HUES64 (cell line): ENCODE measurements at regions not wholly inside any gene's neighbourhood (a gene's known extent, or its start where the extent isn't known, plus 50 kb on each side); places are given as distances from the start of the nearest gene placed in this dataset.
"Not testable (repeated sequence)": the region's sequence is repeated elsewhere in the genome, so short reads cannot be mapped to it uniquely, and the experiment has no call there.

Source experiments
- H3K27ac ChIP-seq: 2 replicates; pipeline ENCODE4 v1.7.0; 2013; ENCODE audit warnings: low read depth, low read length, inconsistent platforms
- H3K27me3 ChIP-seq: 2 replicates; pipeline ENCODE4 v1.6.1; 2013; ENCODE audit warnings: mild to moderate bottlenecking, low read length; ENCODE audit not compliant: insufficient read depth
- H3K36me3 ChIP-seq: 2 replicates; pipeline ENCODE4 v1.6.1; 2013; ENCODE audit warnings: mild to moderate bottlenecking, low read length; ENCODE audit not compliant: insufficient read depth
- H3K4me1 ChIP-seq: 2 replicates; pipeline ENCODE4 v1.6.1; 2013; ENCODE audit warnings: mild to moderate bottlenecking, low read length, moderate library complexity; ENCODE audit not compliant: insufficient read depth
- H3K4me3 ChIP-seq: 2 replicates; pipeline ENCODE4 v1.5.1; 2013; ENCODE audit warnings: mild to moderate bottlenecking, low read length, moderate library complexity
- H3K9ac ChIP-seq: 2 replicates; pipeline ENCODE4 v1.6.1; 2013; ENCODE audit warnings: mild to moderate bottlenecking, low read depth, low read length
- H3K9me3 ChIP-seq: 2 replicates; pipeline ENCODE4 v1.6.1; 2013; ENCODE audit warnings: low read depth, low read length; ENCODE audit not compliant: insufficient read depth
- WGBS: fragments of 150-250, 120-280 bp; methylation state at CpG from one replicate; pipeline ENCODE4 v1.1.7; 2013; ENCODE audit warnings: missing lambda C conversion rate; 5-methylcytosine and 5-hydroxymethylcytosine counted together

GRCh38 chr2:91517846-91518245, 2826.4 kb downstream of the RPIA start:
- H3K27ac ChIP-seq, H3K9ac ChIP-seq, H3K9me3 ChIP-seq, H3K36me3 ChIP-seq, H3K4me1 ChIP-seq, H3K4me3 ChIP-seq, H3K27me3 ChIP-seq: not testable (repeated sequence)
- WGBS: 70% methylated on average over 1 of the region's 1 CpG

GRCh38 chr2:91518361-91518981, 2827.0 kb downstream of the RPIA start:
- H3K27ac ChIP-seq, H3K9ac ChIP-seq, H3K4me3 ChIP-seq, H3K4me1 ChIP-seq, H3K9me3 ChIP-seq, H3K27me3 ChIP-seq, H3K36me3 ChIP-seq: not testable (repeated sequence)
- WGBS: 87% methylated on average over 5 of the region's 5 CpGs

- not testable (repeated sequence) for H3K9ac ChIP-seq, H3K9me3 ChIP-seq, H3K4me1 ChIP-seq, H3K36me3 ChIP-seq, H3K27ac ChIP-seq, H3K27me3 ChIP-seq, H3K4me3 ChIP-seq
- 100% methylated on average over 1 of the region's 3 CpGs for WGBS
Observed at GRCh38 chr2:91519359-91519758, 2827.9 kb downstream of the RPIA start.

- not testable (repeated sequence) for H3K4me1 ChIP-seq, H3K4me3 ChIP-seq, H3K27me3 ChIP-seq, H3K36me3 ChIP-seq, H3K27ac ChIP-seq, H3K9me3 ChIP-seq, H3K9ac ChIP-seq
- WGBS: no CpG with 5 or more reads among the region's 5 CpGs
Observed at GRCh38 chr2:91519914-91520313, 2828.4 kb downstream of the RPIA start.

GRCh38 chr2:91520523-91520922, 2829.1 kb downstream of the RPIA start:
- H3K36me3 ChIP-seq, H3K4me1 ChIP-seq, H3K9me3 ChIP-seq, H3K9ac ChIP-seq, H3K27ac ChIP-seq, H3K27me3 ChIP-seq, H3K4me3 ChIP-seq: not testable (repeated sequence)
- WGBS: 87% methylated on average over 2 of the region's 3 CpGs

- not testable (repeated sequence) for H3K9ac ChIP-seq, H3K4me3 ChIP-seq, H3K27ac ChIP-seq, H3K27me3 ChIP-seq, H3K4me1 ChIP-seq, H3K9me3 ChIP-seq, H3K36me3 ChIP-seq
- WGBS: 78% methylated on average over 1 of the region's 7 CpGs
Observed at GRCh38 chr2:91520972-91521535, 2829.6 kb downstream of the RPIA start.

GRCh38 chr2:91521944-91522343, 2830.5 kb downstream of the RPIA start:
- not testable (repeated sequence) for H3K9ac ChIP-seq, H3K9me3 ChIP-seq, H3K27ac ChIP-seq, H3K4me3 ChIP-seq, H3K27me3 ChIP-seq, H3K4me1 ChIP-seq, H3K36me3 ChIP-seq
- 55% methylated on average over 1 of the region's 4 CpGs for WGBS

GRCh38 chr2:91522877-91523276, 2831.4 kb downstream of the RPIA start:
- H3K4me3 ChIP-seq, H3K4me1 ChIP-seq, H3K27me3 ChIP-seq, H3K27ac ChIP-seq, H3K9ac ChIP-seq, H3K9me3 ChIP-seq, H3K36me3 ChIP-seq: not testable (repeated sequence)
- WGBS: 81% methylated on average over 3 of the region's 5 CpGs

GRCh38 chr2:91523751-91524150, 2832.3 kb downstream of the RPIA start:
- not testable (repeated sequence) for H3K27me3 ChIP-seq, H3K9me3 ChIP-seq, H3K4me1 ChIP-seq, H3K36me3 ChIP-seq, H3K9ac ChIP-seq, H3K27ac ChIP-seq, H3K4me3 ChIP-seq
- WGBS: 90% methylated on average over 1 of the region's 3 CpGs

- H3K4me1 ChIP-seq, H3K27ac ChIP-seq, H3K9ac ChIP-seq, H3K36me3 ChIP-seq, H3K27me3 ChIP-seq, H3K4me3 ChIP-seq, H3K9me3 ChIP-seq: not testable (repeated sequence)
- 100% methylated on average over 1 of the region's 2 CpGs for WGBS
Observed at GRCh38 chr2:91525587-91525986, 2834.1 kb downstream of the RPIA start.

GRCh38 chr2:91526083-91526482, 2834.6 kb downstream of the RPIA start:
- not testable (repeated sequence) for H3K27me3 ChIP-seq, H3K9ac ChIP-seq, H3K36me3 ChIP-seq, H3K9me3 ChIP-seq, H3K27ac ChIP-seq, H3K4me1 ChIP-seq, H3K4me3 ChIP-seq
- 72% methylated on average over 2 of the region's 5 CpGs for WGBS

GRCh38 chr2:91527056-91527455, 2835.6 kb downstream of the RPIA start:
- not testable (repeated sequence) for H3K9me3 ChIP-seq, H3K36me3 ChIP-seq, H3K9ac ChIP-seq, H3K27ac ChIP-seq, H3K27me3 ChIP-seq, H3K4me1 ChIP-seq, H3K4me3 ChIP-seq
- 94% methylated on average over 2 of the region's 2 CpGs for WGBS
